IMR-90 (cell line): ENCODE measurements at regions not wholly inside any gene's neighbourhood (a gene's known extent, or its start where the extent isn't known, plus 50 kb on each side); places are given as distances from the start of the nearest gene placed in this dataset.

Experiments
- ATAC-seq: fragments of 200-7000 bp; cut with Tn5 transposase; 2 replicates; pipeline ENCODE4 v1.9.1; 2020; ENCODE audit warnings: low read depth, mild to moderate bottlenecking, moderate library complexity
- BruUV-seq: library from RNA; stranded (reverse); fragments of 400-500 nt; replicated peaks from 2 replicates; lab custom pipeline; 2021; lab: Mats Ljungman, UMichigan
- CTCF ChIA-PET: fragments of 300-600 bp; formaldehyde crosslinking; extraction: SDS; loops from one replicate; lab custom pipeline; 2021; ENCODE audit warnings: antibody characterized with exemption; lab: Yijun Ruan, JAX
- POLR2A ChIA-PET: fragments of 300-600 bp; sonication (Branson Sonifier 250); formaldehyde crosslinking; loops from one replicate; lab custom pipeline; 2022; ENCODE audit warnings: antibody characterized with exemption; ENCODE audit not compliant: unreplicated experiment; lab: Charles Lee
- DNase-seq: peaks from one replicate; pipeline ENCODE4 v3.0.0; 2013
- H2AFZ ChIP-seq: replicated peaks from 2 replicates; pipeline ENCODE3; 2013; ENCODE audit warnings: low read length, mild to moderate bottlenecking; ENCODE audit not compliant: poor library complexity
- H2AK5ac ChIP-seq: 2 replicates; pipeline ENCODE4 v1.6.1; 2013; ENCODE audit warnings: low read depth, low read length, inconsistent platforms
- H2AK9ac ChIP-seq: replicated peaks from 2 replicates; pipeline ENCODE3; 2013; ENCODE audit warnings: mild to moderate bottlenecking, low read depth, low read length, moderate library complexity; ENCODE audit not compliant: poor library complexity
- H2BK120ac ChIP-seq: 2 replicates; pipeline ENCODE4 v1.6.1; 2013; ENCODE audit warnings: low read depth, low read length, inconsistent platforms
- H2BK15ac ChIP-seq: 3 replicates; pipeline ENCODE4 v1.6.1; 2013; ENCODE audit warnings: low read depth, low read length, inconsistent platforms
- H2BK20ac ChIP-seq: 2 replicates; pipeline ENCODE4 v1.6.1; 2013; ENCODE audit warnings: low read depth, mild to moderate bottlenecking, inconsistent platforms, low read length, moderate library complexity
- H2BK5ac ChIP-seq: 2 replicates; pipeline ENCODE4 v1.6.1; 2013; ENCODE audit warnings: mild to moderate bottlenecking, low read depth, low read length, inconsistent platforms; ENCODE audit not compliant: poor library complexity, severe bottlenecking
- H3K14ac ChIP-seq: replicated peaks from 2 replicates; pipeline ENCODE4 v1.6.1; 2013; ENCODE audit warnings: low read depth, low read length, inconsistent platforms
- H3K18ac ChIP-seq: 2 replicates; pipeline ENCODE4 v1.6.1; 2013; ENCODE audit warnings: low read depth, low read length, control low read depth
- H3K23ac ChIP-seq: 2 replicates; pipeline ENCODE4 v1.6.1; 2013; ENCODE audit warnings: low read depth, low read length, inconsistent platforms
- H3K27ac ChIP-seq: 2 replicates; pipeline ENCODE4 v1.5.1; 2013; ENCODE audit warnings: mild to moderate bottlenecking, control low read depth, low read length; ENCODE audit not compliant: insufficient read depth
- H3K27me3 ChIP-seq: 2 replicates; pipeline ENCODE4 v1.6.1; 2013; ENCODE audit warnings: low read length; ENCODE audit not compliant: control insufficient read depth, insufficient read depth
- H3K36me3 ChIP-seq: 2 replicates; pipeline ENCODE4 v1.6.1; 2013; ENCODE audit warnings: low read length, mixed read lengths; ENCODE audit not compliant: control insufficient read depth, insufficient read depth
- H3K4ac ChIP-seq: 2 replicates; pipeline ENCODE4 v1.6.1; 2013; ENCODE audit warnings: low read depth, low read length, inconsistent platforms
- H3K4me1 ChIP-seq: 2 replicates; pipeline ENCODE4 v1.6.1; 2013; ENCODE audit warnings: low read length, mixed read lengths; ENCODE audit not compliant: control insufficient read depth, insufficient read depth
- H3K4me2 ChIP-seq: 2 replicates; pipeline ENCODE4 v1.6.1; 2013; ENCODE audit warnings: low read depth, mild to moderate bottlenecking, control low read depth, low read length, moderate library complexity
- H3K4me3 ChIP-seq: 2 replicates; pipeline ENCODE4 v1.5.1; 2013; ENCODE audit warnings: low read depth, mild to moderate bottlenecking, control low read depth, low read length, moderate library complexity; ENCODE audit not compliant: insufficient read depth
- H3K56ac ChIP-seq: 2 replicates; pipeline ENCODE4 v1.6.1; 2013; ENCODE audit warnings: low read length, inconsistent platforms; ENCODE audit not compliant: insufficient read depth; ENCODE audit errors: extremely low read depth
- H3K79me1 ChIP-seq, 2 experiments: 2 replicates each; pipeline ENCODE4 v1.6.1; 2013; ENCODE audit warnings: low read length in 2 of 2, inconsistent platforms in 1 of 2, low read depth in 1 of 2
- H3K9ac ChIP-seq: 2 replicates; pipeline ENCODE4 v1.6.1; 2013; ENCODE audit warnings: low read depth, low read length, control low read depth
- H3K9me1 ChIP-seq: 2 replicates; pipeline ENCODE4 v1.6.1; 2013; ENCODE audit warnings: low read length, inconsistent platforms; ENCODE audit not compliant: insufficient read depth
- H3K9me3 ChIP-seq: 2 replicates; pipeline ENCODE4 v1.6.1; 2013; ENCODE audit warnings: low read length; ENCODE audit not compliant: control insufficient read depth, insufficient read depth
- H4K20me1 ChIP-seq: 2 replicates; pipeline ENCODE4 v1.6.1; 2013; ENCODE audit warnings: low read length, inconsistent platforms; ENCODE audit not compliant: insufficient read depth
- H4K5ac ChIP-seq: 2 replicates; pipeline ENCODE4 v1.6.1; 2013; ENCODE audit warnings: mild to moderate bottlenecking, low read depth, low read length, control low read depth
- H4K8ac ChIP-seq, 2 experiments: 2 replicates each; pipeline ENCODE4 v1.6.1; 2013; ENCODE audit warnings: low read depth in 2 of 2, low read length in 2 of 2, control low read depth in 1 of 2, inconsistent platforms in 1 of 2
- H4K91ac ChIP-seq: 2 replicates; pipeline ENCODE4 v1.6.1; 2013; ENCODE audit warnings: low read depth, low read length, inconsistent platforms; ENCODE audit not compliant: insufficient read depth
- MXI1 ChIP-seq: IDR thresholded peaks from 2 replicates; pipeline ENCODE4 v1.6.1; 2012; ENCODE audit warnings: low read depth, mild to moderate bottlenecking, low read length, moderate library complexity, borderline replicate concordance
- RFX5 ChIP-seq: IDR thresholded peaks from 2 replicates; pipeline ENCODE4 v1.8.0; 2012; ENCODE audit warnings: low read depth, mild to moderate bottlenecking, low read length, moderate library complexity
- WGBS, 2 experiments: methylation state at CpG; one replicate each; pipeline versions ENCODE4 v1.1.5 to v1.1.7; 2013; ENCODE audit warnings: missing lambda C conversion rate in 2 of 2; ENCODE audit not compliant: insufficient read length in 1 of 2; ENCODE audit errors: extremely low coverage in 2 of 2; 5-methylcytosine and 5-hydroxymethylcytosine counted together
- dilution Hi-C: fragments of 300-500 bp; cut with HindIII; formaldehyde crosslinking; loops from one replicate; pipeline ENCODE4 v1.14.3; 2018; ENCODE audit warnings: low sequenced_read_pairs; ENCODE audit not compliant: unreplicated experiment
- in situ Hi-C: fragments of 300-500 bp; cut with MboI; formaldehyde crosslinking; loops from 3 replicates; pipeline ENCODE4 v1.14.3; 2019; ENCODE audit warnings: low sequenced_read_pairs, inconsistent platforms, mixed read lengths
- intact Hi-C: fragments of 100-400 bp; cut with micrococcal nuclease; formaldehyde crosslinking; loops from 2 replicates; pipeline ENCODE4 v1.10.0; 2022
- TF ChIP-seq, protein P1 (sequence below): conservative IDR thresholded peaks from 2 replicates; pipeline ENCODE4 v1.5.1; 2012; ENCODE audit warnings: mild to moderate bottlenecking, low read depth, low read length, improper control_type of control experiment
- TF ChIP-seq, protein P2 (sequence below): fragments of 150-350 bp; IDR thresholded peaks from 2 replicates; pipeline ENCODE4 v1.6.1; 2017; ENCODE audit warnings: mild to moderate bottlenecking, antibody characterized with exemption, low read length, low read depth

DNA sequence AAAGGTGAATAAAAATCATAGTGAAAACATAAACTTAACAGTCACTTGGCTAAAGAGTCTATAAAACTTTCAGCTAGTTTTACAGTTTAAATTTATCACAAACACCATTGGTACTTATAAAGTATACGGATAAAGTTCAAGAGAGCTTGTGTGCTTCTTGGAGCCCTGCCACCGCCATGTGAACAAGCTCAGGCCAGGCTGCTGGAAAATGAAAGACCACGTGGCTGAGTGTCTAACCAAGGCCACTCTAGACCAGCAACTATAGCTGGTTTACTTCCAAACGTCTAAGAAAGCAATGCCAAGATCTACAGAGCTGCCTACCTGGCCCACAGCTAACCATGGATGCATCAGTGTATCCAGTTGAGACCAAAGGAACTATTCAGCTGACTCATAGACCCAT lies 66.3 kb upstream of the API5 start:
- Histone ChIP-seq H4K20me1 (no peaks in the 10 kb centered on the region), H2AK5ac (no peak overlapping the region), H4K5ac (no peak overlapping the region), H3K4me3 (no peak overlapping the region), H2BK5ac (no peak overlapping the region), H3K79me1 (no peaks in the 10 kb centered on the region), H3K56ac (no peak overlapping the region), H4K91ac (no peak overlapping the region), H3K18ac (no peak overlapping the region), H3K9me1 (no peaks in the 10 kb centered on the region), H3K27ac (no peak overlapping the region), H3K14ac (no peak overlapping the region), H4K8ac (no peak overlapping the region), H2AFZ (no peak overlapping the region), H3K9ac (no peak overlapping the region), H2BK15ac (no peak overlapping the region), H3K27me3 (no peaks in the 10 kb centered on the region), H2BK20ac (no peak overlapping the region), H2AK9ac (no peak overlapping the region), H3K4ac (no peak overlapping the region), H3K9me3 (no peaks in the 10 kb centered on the region), H3K36me3 (no peaks in the 10 kb centered on the region), H2BK120ac (no peak overlapping the region), H3K4me2 (no peak overlapping the region), H3K23ac (no peak overlapping the region), H3K4me1 (no peaks in the 10 kb centered on the region)
- no CpG with 5 or more reads among the region's 4 CpGs for WGBS, 2 experiments
- POLR2A ChIA-PET = no interaction called here
- dilution Hi-C loops (no loop called here), in situ Hi-C loops (no loop called here), intact Hi-C loops (no loop called here)
- TF ChIP-seq RFX5 (no peak), MXI1 (no peak)
- TF ChIP-seq, protein P1, sequence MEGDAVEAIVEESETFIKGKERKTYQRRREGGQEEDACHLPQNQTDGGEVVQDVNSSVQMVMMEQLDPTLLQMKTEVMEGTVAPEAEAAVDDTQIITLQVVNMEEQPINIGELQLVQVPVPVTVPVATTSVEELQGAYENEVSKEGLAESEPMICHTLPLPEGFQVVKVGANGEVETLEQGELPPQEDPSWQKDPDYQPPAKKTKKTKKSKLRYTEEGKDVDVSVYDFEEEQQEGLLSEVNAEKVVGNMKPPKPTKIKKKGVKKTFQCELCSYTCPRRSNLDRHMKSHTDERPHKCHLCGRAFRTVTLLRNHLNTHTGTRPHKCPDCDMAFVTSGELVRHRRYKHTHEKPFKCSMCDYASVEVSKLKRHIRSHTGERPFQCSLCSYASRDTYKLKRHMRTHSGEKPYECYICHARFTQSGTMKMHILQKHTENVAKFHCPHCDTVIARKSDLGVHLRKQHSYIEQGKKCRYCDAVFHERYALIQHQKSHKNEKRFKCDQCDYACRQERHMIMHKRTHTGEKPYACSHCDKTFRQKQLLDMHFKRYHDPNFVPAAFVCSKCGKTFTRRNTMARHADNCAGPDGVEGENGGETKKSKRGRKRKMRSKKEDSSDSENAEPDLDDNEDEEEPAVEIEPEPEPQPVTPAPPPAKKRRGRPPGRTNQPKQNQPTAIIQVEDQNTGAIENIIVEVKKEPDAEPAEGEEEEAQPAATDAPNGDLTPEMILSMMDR = no peak
- TF ChIP-seq, protein P2, sequence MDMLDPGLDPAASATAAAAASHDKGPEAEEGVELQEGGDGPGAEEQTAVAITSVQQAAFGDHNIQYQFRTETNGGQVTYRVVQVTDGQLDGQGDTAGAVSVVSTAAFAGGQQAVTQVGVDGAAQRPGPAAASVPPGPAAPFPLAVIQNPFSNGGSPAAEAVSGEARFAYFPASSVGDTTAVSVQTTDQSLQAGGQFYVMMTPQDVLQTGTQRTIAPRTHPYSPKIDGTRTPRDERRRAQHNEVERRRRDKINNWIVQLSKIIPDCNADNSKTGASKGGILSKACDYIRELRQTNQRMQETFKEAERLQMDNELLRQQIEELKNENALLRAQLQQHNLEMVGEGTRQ = no peak
- CTCF ChIA-PET = no interaction called here
- DNase-seq (no peak), ATAC-seq (no peak)
- no TSS peak for BruUV-seq
